ENCODE measurements at regions not wholly inside any gene's neighbourhood (a gene's known extent, or its start where the extent isn't known, plus 50 kb on each side); places are given as distances from the start of the nearest gene placed in this dataset.
"Not testable (repeated sequence)": the region's sequence is repeated elsewhere in the genome, so short reads cannot be mapped to it uniquely, and the experiment has no call there.

DNA sequence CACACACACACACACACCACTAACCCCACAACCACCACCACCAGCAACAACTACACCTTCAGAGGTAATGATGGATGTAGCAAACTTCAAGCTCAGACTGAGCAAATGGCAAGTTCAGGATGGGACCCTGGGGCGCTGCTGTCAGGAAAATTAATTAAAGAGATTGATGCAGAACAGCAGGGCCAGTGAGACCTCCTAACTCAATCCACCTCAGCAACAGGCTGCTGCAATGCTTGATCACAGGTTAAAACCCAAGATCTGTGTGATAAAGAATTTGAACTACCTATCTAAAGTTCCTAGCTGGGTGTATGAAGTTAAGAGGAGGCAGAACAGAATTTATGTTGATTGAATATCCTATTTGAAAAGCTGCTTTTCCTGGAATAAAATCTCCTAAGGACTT, 140.3 kb upstream of the FER start:
- Histone ChIP-seq H3K27ac (no peak overlapping the region), H3K4me3 (no peak overlapping the region)

- Histone ChIP-seq H3K27ac (no peak overlapping the region), H3K4me3 (no peak overlapping the region)
These were observed 141.5 kb upstream of the FER start for GRCh38 chr5:108606185-108606584.

- Histone ChIP-seq H3K27ac (no peak overlapping the region), H3K4me3 (no peak overlapping the region)
These were observed 144.9 kb upstream of the FER start for GRCh38 chr5:108602830-108603229.

- Histone ChIP-seq H3K4me3 (no peak overlapping the region), H3K27ac (no peak overlapping the region)
These were observed 156.9 kb upstream of the FER start for GRCh38 chr5:108590799-108591198.

GRCh38 chr5:108588323-108588722, 159.4 kb upstream of the FER start:
- no peak overlapping the region for H3K4me3 ChIP-seq
- no peak overlapping the region for H3K27ac ChIP-seq

DNA sequence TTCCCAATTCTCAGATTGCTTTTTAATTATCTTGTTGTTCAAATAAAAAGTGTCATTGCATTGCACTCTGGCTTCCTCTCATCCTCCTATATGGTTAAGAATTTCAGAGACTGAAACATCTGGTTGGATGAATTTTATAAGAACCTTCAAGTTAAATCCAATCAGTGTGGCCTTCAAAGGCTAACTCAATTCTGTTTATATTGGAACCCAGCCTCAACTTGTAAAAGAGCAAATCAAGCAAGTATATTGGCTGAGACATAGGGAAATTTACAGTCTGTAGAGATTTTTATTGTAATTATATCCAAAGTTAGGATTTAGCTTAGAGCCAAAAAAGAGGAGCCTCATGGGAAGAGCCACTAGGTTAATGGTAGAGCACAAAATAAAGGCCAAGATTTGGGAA, 159.9 kb upstream of the FER start:
- H3K27ac ChIP-seq, result no peak overlapping the region
- H3K4me3 ChIP-seq, result no peak overlapping the region

- Histone ChIP-seq H3K27ac (no peak overlapping the region), H3K4me3 (no peak overlapping the region)
These were observed 166.7 kb upstream of the FER start for GRCh38 chr5:108581026-108581425.

GRCh38 chr5:108579236-108579635, 168.5 kb upstream of the FER start:
- Histone ChIP-seq H3K27ac (no peak overlapping the region), H3K4me3 (no peak overlapping the region)

DNA sequence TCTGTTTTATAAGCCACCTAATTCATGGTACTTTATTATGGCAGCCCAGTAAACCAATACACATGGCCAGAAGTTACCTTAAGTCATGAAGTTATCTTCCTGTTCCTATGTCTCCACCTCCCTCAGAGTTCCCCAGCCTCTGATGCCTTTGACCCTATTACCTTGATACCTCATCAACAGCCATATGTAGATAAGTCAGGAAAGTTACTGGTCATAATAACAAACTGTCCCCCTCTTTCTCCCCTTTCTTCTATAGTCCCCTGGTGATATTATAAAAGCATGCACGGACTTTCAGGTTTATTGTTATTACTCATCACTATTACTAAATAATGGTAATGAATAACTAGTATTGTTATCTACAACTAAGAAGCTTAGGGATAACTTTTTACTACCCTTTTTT, 168.9 kb upstream of the FER start:
- Histone ChIP-seq H3K4me3 (no peak overlapping the region), H3K27ac (no peak overlapping the region)

DNA sequence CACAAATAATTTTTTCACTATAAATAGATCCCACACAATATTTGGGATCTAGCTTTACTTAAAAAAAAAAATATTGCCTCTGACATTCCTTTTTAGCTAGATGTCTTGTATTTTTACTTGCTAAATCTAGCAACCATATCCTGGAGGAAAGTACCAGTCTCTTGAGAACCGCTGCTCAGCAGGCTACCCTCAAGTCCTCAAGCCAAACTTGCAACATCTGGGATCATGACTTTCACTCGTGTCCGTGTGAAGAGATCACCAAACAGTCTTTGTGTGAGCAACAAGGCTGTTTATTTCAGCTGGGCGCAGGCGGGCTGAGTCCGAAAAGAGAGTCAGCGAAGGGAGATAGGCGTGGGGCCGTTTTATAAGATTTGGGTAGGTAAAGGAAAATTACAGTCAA, 180.3 kb upstream of the FER start:
- H3K27ac ChIP-seq, result no peak overlapping the region
- no peak overlapping the region for H3K4me3 ChIP-seq

- no peak overlapping the region for H3K4me3 ChIP-seq
These were observed 182.5 kb upstream of the FBXL17 start for GRCh38 chr5:108564441-108564840.

GRCh38 chr5:108562205-108562454, 180.2 kb upstream of the FBXL17 start:
- H3K27ac ChIP-seq, result no peak overlapping the region
- H3K4me3 ChIP-seq, result no peak overlapping the region

More at GRCh38 chr5:108564441-108564840, 182.5 kb upstream of the FBXL17 start:
- no peak overlapping the region for H3K27ac ChIP-seq

DNA sequence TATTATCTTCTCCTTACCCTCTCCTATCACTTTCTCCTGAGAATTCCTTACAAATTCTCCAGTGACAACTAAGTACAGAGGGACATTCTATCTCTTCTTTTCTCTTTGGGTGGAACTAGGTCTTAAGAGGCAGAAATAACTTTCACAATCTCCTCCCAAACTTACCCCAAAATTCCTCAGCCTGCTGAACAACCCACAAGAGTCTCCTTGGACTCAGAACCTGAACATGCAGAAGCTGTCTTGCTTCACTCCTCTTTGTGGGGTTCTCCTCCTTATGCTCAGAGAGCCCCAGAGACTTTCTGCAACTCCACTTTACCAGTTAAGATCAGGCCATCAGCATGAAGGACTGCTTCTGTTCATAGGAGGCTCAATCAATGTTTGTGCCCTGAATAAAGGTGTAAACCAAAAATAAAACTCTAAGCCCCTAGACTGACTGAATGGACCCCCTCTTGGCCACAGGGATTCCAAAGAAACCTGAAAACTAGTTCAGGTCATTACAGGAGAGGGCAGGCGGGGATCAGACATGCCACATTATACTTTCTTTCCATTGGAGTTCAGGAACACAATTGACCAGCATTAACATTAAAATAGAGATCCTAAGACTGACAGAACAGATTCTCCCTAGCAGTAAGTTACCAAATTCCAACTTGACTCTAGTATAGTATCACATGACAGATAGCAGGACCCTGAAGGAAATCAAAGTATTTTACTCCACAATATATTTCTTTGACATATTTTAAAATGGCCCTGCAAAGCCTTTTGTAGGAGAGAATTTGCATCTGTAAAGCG, 179.7 kb upstream of the FBXL17 start:
- Histone ChIP-seq H3K4me3 (no peak overlapping the region), H3K27ac (peak overlapping the region in 11 of 21 experiments; percentile 10 to 75 (median 34))

GRCh38 chr5:108560581-108560980, 178.7 kb upstream of the FBXL17 start:
- H3K27ac ChIP-seq, result peak overlapping the region in 10 of 21 experiments; percentile 10 to 75 (median 38)
- no peak overlapping the region for H3K4me3 ChIP-seq

GRCh38 chr5:108560166-108560565, 178.3 kb upstream of the FBXL17 start:
- no peak overlapping the region for H3K4me3 ChIP-seq
- peak overlapping the region in 1 of 21 experiments; percentile 25 for H3K27ac ChIP-seq

DNA sequence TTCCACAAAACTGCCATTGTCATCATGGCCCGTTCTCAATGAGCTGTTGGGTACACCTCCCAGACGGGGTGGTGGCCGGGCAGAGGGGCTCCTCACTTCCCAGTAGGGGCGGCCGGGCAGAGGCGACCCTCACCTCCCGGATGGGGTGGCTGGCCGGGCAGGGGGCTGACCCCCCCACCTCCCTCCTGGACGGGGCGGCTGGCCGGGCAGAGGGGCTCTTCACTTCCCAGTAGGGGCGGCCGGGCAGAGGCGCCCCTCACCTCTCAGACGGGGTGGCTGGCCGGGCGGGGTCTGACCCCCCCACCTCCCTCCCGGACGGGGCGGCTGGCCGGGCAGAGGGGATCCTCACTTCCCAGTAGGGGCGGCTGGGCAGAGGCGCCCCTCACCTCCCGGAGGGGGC, 176.9 kb upstream of the FBXL17 start:
- H3K27ac ChIP-seq, H3K4me3 ChIP-seq: not testable (repeated sequence)

DNA sequence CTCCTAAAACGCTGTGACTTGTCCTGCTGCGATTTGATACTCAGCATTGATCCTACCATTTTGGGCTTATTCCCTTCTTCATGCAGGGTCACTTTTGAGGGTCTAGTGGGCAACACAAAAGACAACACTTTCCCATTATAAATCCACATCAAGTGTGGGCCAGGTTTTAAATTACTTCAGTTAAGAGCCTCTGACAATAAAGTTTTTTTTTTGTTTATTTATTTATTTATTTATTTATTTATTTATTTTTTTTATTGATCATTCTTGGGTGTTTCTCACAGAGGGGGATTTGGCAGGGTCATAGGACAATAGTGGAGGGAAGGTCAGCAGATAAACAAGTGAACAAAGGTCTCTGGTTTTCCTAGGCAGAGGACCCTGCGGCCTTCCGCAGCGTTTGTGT, 176.2 kb upstream of the FBXL17 start:
- H3K4me3 ChIP-seq, H3K27ac ChIP-seq: not testable (repeated sequence)

DNA sequence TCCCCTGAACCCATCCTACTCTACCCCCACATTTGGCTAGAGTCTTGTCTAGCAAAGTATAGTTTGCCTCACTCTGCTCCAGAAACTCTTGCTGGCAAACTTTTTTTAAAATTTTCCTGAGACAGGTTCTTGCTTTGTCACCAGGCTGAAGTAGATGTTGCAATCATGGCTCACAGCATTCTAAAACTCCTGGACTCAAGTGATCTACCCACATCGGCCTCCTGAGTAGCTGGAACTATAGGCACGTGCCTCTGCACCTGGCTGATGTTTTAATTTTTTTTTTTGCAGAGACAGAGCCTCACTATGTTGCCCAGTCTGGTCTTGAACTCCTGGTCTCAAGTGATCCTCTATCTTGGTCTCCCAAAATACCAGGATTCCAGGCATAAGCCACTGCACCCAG, 175.8 kb upstream of the FBXL17 start:
- H3K4me3 ChIP-seq, result no peak overlapping the region
- no peak overlapping the region for H3K27ac ChIP-seq

DNA sequence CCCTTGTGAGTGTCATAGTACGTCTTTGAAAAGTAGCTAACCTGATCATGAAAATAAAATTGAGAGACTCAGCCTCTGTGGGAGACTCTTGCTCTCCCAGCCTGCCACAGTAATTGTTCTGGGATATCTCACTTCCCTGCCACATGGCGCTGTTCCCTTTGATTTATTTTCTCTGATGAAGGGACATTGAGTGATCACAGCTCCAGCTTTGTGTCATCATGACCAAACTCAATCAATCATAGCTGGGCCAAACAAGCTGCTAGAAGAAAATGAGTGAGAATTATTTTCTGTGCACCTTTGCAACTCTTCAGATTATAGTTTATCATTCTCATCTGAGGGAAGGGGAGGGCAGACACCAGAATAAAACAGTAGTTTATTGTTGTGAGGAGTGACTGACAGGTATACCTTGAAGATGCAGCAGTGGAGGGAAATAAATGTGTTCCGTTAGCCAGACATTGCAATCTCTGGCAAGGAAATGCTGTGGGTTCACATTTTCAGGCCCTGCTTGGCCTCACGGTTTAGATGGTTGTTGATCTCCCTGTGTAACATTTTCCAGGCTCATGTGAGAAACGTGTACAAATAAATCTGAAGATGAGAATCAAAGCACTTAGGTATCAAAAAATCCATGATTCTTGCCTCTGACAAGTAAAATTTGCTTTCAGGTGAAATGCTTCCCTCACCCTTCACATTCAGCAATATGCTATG, 174.7 kb upstream of the FBXL17 start:
- Histone ChIP-seq H3K4me3 (no peak overlapping the region), H3K27ac (no peak overlapping the region)

GRCh38 chr5:108548684-108549596, 167.0 kb upstream of the FBXL17 start:
- Histone ChIP-seq H3K4me3 (no peak overlapping the region), H3K27ac (no peak overlapping the region)

DNA sequence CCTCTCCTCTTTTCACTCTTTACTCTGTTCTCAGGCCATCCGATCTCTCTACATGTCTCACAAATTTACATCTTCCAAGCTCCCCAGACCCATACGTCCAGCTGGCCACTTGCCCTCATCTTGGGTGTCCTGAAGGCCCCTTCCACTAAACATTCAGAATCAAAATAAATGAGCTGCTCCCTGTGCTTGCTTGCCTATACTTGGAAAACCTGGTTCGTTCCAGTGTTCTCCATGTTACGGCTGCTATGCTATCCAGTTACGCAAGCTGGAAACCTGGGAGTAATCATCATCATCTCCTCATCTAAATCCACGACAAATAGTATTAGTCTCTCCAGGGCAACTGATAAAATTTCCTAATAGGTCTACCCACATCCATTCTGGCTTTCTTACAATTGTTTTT, 165.0 kb upstream of the FBXL17 start:
- Histone ChIP-seq H3K27ac (no peak overlapping the region), H3K4me3 (no peak overlapping the region)
